SK-N-MC (cell line): ENCODE measurements at regions not wholly inside any gene's neighbourhood (a gene's known extent, or its start where the extent isn't known, plus 50 kb on each side); places are given as distances from the start of the nearest gene placed in this dataset.
"Not testable (repeated sequence)": the region's sequence is repeated elsewhere in the genome, so short reads cannot be mapped to it uniquely, and the experiment has no call there.

Experiments
- EZH2 ChIP-seq: fragments of 200-600 bp; sonication (generic); IDR thresholded peaks from one replicate; pipeline ENCODE4 v1.6.1; 2017; ENCODE audit warnings: antibody characterized with exemption
- FOXP2 ChIP-seq: optimal IDR thresholded peaks from 2 replicates; pipeline ENCODE3; 2011; ENCODE audit warnings: mild to moderate bottlenecking, moderate library complexity; ENCODE audit not compliant: insufficient read depth; ENCODE audit errors: extremely low read length, control extremely low read depth
- POLR2AphosphoS5 ChIP-seq: IDR thresholded peaks from 2 replicates; pipeline ENCODE4 v1.6.1; 2012; ENCODE audit warnings: mild to moderate bottlenecking, low read depth, low read length, borderline replicate concordance

GRCh38 chr2:91446489-91446888 is 2755.0 kb downstream of the RPIA start:
- TF ChIP-seq EZH2, FOXP2, POLR2AphosphoS5: not testable (repeated sequence)
